DND-41 (cell line): ENCODE measurements at regions not wholly inside any gene's neighbourhood (a gene's known extent, or its start where the extent isn't known, plus 50 kb on each side); places are given as distances from the start of the nearest gene placed in this dataset.

Source experiments
- ATAC-seq: fragments of 200-7000 bp; cut with Tn5 transposase; 3 replicates; pipeline ENCODE4 v1.9.1; 2021; ENCODE audit warnings: low read depth; ENCODE audit not compliant: insufficient read depth
- DNase-seq: peaks from one replicate; pipeline ENCODE4 v3.0.0-alpha.2; 2020
- H2AFZ ChIP-seq: 2 replicates; pipeline ENCODE4 v1.6.0; 2012; ENCODE audit warnings: low read depth, low read length
- H3K27ac ChIP-seq: 2 replicates; pipeline ENCODE4 v1.5.1; 2012; ENCODE audit warnings: low read length, inconsistent platforms
- H3K27me3 ChIP-seq: fragments of 200-600 bp; sonication (generic); 2 replicates; pipeline ENCODE4 v1.6.0; 2012; ENCODE audit warnings: low read length, mild to moderate bottlenecking, inconsistent platforms; ENCODE audit not compliant: insufficient read depth, poor library complexity
- H3K36me3 ChIP-seq: 2 replicates; pipeline ENCODE4 v1.5.1; 2012; ENCODE audit warnings: low read length, inconsistent platforms; ENCODE audit not compliant: insufficient read depth
- H3K4me1 ChIP-seq: 2 replicates; pipeline ENCODE4 v1.5.1; 2012; ENCODE audit warnings: mild to moderate bottlenecking, low read length; ENCODE audit not compliant: insufficient read depth
- H3K4me2 ChIP-seq: 2 replicates; pipeline ENCODE4 v1.6.0; 2012; ENCODE audit warnings: mild to moderate bottlenecking, moderate library complexity, low read length, inconsistent platforms; ENCODE audit not compliant: insufficient read depth
- H3K4me3 ChIP-seq, 2 experiments: fragments of 200-600 bp in 1 of 2; shearing (Covaris generic) in 1 of 2; 2 replicates each; pipeline ENCODE4 v1.5.1; 2012 to 2016; ENCODE audit warnings: inconsistent platforms in 2 of 2, low read length in 2 of 2, mild to moderate bottlenecking in 2 of 2, low read depth in 1 of 2, moderate library complexity in 1 of 2
- H3K79me2 ChIP-seq: 2 replicates; pipeline ENCODE4 v1.6.0; 2012; ENCODE audit warnings: low read length, inconsistent platforms; ENCODE audit not compliant: insufficient read depth
- H3K9ac ChIP-seq: 2 replicates; pipeline ENCODE4 v1.6.0; 2012; ENCODE audit warnings: low read depth, mild to moderate bottlenecking, inconsistent platforms, low read length, moderate library complexity
- H3K9me3 ChIP-seq: 2 replicates; pipeline ENCODE4 v1.5.1; 2012; ENCODE audit warnings: low read length, moderate library complexity, mild to moderate bottlenecking, inconsistent platforms; ENCODE audit not compliant: insufficient read depth, severe bottlenecking
- H4K20me1 ChIP-seq: 2 replicates; pipeline ENCODE4 v1.6.0; 2012; ENCODE audit warnings: low read length; ENCODE audit not compliant: insufficient read depth
- CTCF ChIP-seq: IDR thresholded peaks from 2 replicates; pipeline ENCODE4 v1.5.1; 2012; ENCODE audit warnings: borderline replicate concordance, low read length, moderate library complexity, mild to moderate bottlenecking; ENCODE audit not compliant: poor library complexity, severe bottlenecking; ENCODE audit errors: extremely low read depth
- EZH2 ChIP-seq: IDR thresholded peaks from 3 replicates; pipeline ENCODE4 v1.6.1; 2012; ENCODE audit warnings: borderline replicate concordance, low read depth, mild to moderate bottlenecking, moderate library complexity, low read length, inconsistent platforms; ENCODE audit not compliant: severe bottlenecking

DNA sequence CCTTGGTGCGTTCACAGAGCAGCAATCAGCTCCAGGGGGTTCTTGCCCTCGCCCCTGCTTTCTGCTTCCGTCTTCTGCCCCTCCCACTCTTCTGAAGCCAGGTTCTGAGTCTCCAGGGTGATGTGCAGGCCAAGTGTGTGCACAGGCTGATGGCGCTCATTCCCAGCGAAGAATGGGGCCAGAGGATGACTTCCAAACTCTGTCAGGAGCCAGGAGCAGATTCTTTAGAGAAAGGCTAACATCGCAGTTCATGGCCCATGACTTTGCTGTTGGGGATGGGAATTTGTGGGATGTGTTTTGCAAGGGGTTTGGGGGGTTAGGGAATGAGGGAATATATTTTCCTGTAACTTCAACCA is 56.1 kb upstream of the CCN6 start:
- no peak for ATAC-seq
- Histone ChIP-seq H3K79me2 (no peaks in the 10 kb centered on the region), H3K9ac (no peak overlapping the region), H3K27ac (no peak overlapping the region), H3K4me2 (no peak overlapping the region), H3K4me1 (peaks cover 37% of the 10 kb centered on the region), H3K27me3 (no peaks in the 10 kb centered on the region), H4K20me1 (no peaks in the 10 kb centered on the region), H3K4me3 (no peak overlapping the region), H3K9me3 (no peaks in the 10 kb centered on the region), H2AFZ (no peak overlapping the region), H3K36me3 (no peaks in the 10 kb centered on the region)
- DNase-seq: no peak
- no peak for TF ChIP-seq CTCF
- TF ChIP-seq EZH2: no peak

DNA sequence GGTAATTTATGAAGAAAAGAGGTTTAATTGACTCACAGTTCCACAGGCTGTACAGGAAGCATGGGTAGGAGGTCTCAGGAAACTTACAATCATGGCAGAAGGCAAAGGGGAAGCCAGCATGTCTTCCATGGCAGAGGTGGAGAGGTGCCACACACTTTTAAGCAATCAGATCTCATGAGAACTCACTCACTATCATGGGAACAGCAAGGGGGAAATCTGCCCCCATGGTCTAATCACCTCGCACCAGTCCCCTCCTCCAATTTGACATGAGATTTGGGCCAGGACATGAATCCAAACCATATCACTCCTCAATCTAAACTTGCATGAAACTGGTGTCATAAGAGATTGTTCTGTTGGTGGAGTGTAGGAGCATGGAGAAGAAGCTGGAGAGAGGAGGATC is 51.6 kb upstream of the CCN6 start:
- Histone ChIP-seq H3K9ac (no peak overlapping the region), H3K27me3 (no peaks in the 10 kb centered on the region), H3K36me3 (no peaks in the 10 kb centered on the region), H4K20me1 (no peaks in the 10 kb centered on the region), H3K4me3 (no peak overlapping the region), H3K4me2 (no peak overlapping the region), H3K4me1 (peaks cover 2% of the 10 kb centered on the region), H3K27ac (no peak overlapping the region), H3K79me2 (no peaks in the 10 kb centered on the region), H3K9me3 (no peaks in the 10 kb centered on the region), H2AFZ (no peak overlapping the region)
- DNase-seq (no peak), ATAC-seq (no peak)
- no peak for TF ChIP-seq EZH2
- TF ChIP-seq CTCF: no peak
